ENCODE measurements at regions not wholly inside any gene's neighbourhood (a gene's known extent, or its start where the extent isn't known, plus 50 kb on each side); places are given as distances from the start of the nearest gene placed in this dataset.

GRCh38 chr3:153372326-153372725 is 210.3 kb downstream of the RAP2B start:
- TF ChIP-seq CTCF (IDR thresholded peaks at IDR 0.05) (no peak), POLR2A (IDR thresholded peaks at IDR 0.05) (no peak)

Measured in testis (tissue), 2 donors.